Esophagus squamous epithelium (tissue), 4 donors: ENCODE measurements at regions not wholly inside any gene's neighbourhood (a gene's known extent, or its start where the extent isn't known, plus 50 kb on each side); places are given as distances from the start of the nearest gene placed in this dataset.

Experiments
- POLR2A ChIP-seq, 4 donors: fragments of 450-650 bp; IDR thresholded peaks; one replicate each; pipeline ENCODE4 v1.6.1; 2017; ENCODE audit warnings: antibody characterized with exemption in 4 of 4, mild to moderate bottlenecking in 4 of 4, moderate library complexity in 3 of 4
- TF ChIP-seq, protein P1 (sequence below), 6 experiments: fragments of 450-650 bp in 4 of 6; fragments of 200-600 bp in 2 of 6; sonication (generic) in 2 of 6; IDR thresholded peaks; one replicate each; pipeline ENCODE4 v1.5.1; 2016 to 2019; ENCODE audit warnings: antibody characterized with exemption in 6 of 6, mild to moderate bottlenecking in 4 of 6, moderate library complexity in 4 of 6

- TF ChIP-seq POLR2A (IDR thresholded peaks at IDR 0.05) = no peak
- TF ChIP-seq, protein P1, sequence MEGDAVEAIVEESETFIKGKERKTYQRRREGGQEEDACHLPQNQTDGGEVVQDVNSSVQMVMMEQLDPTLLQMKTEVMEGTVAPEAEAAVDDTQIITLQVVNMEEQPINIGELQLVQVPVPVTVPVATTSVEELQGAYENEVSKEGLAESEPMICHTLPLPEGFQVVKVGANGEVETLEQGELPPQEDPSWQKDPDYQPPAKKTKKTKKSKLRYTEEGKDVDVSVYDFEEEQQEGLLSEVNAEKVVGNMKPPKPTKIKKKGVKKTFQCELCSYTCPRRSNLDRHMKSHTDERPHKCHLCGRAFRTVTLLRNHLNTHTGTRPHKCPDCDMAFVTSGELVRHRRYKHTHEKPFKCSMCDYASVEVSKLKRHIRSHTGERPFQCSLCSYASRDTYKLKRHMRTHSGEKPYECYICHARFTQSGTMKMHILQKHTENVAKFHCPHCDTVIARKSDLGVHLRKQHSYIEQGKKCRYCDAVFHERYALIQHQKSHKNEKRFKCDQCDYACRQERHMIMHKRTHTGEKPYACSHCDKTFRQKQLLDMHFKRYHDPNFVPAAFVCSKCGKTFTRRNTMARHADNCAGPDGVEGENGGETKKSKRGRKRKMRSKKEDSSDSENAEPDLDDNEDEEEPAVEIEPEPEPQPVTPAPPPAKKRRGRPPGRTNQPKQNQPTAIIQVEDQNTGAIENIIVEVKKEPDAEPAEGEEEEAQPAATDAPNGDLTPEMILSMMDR (IDR thresholded peaks at IDR 0.05) = no peak
These were observed 646.8 kb upstream of the IGFBP3 start for GRCh38 chr7:46567858-46568257.
